Upper lobe of left lung (tissue), 6 donors: ENCODE measurements at regions not wholly inside any gene's neighbourhood (a gene's known extent, or its start where the extent isn't known, plus 50 kb on each side); places are given as distances from the start of the nearest gene placed in this dataset.

ENCODE experiments used
- ATAC-seq, 2 donors: fragments of 200-7000 bp; cut with Tn5 transposase; one replicate each; pipeline ENCODE4 v1.9.1; 2022; ENCODE audit warnings: mild to moderate bottlenecking in 2 of 2, moderate library complexity in 2 of 2; ENCODE audit not compliant: low FRiP score in 2 of 2
- DNase-seq, 2 donors: peaks; one replicate each; pipeline ENCODE4 v3.0.0-alpha.2; 2019 to 2020
- H3K27ac ChIP-seq, 4 donors: fragments of 200-600 bp; sonication (generic); one replicate each; pipeline ENCODE4 v1.5.1; 2016 to 2019
- H3K27me3 ChIP-seq, 4 donors: fragments of 200-600 bp; sonication (generic); one replicate each; pipeline ENCODE4 v1.5.1; 2017 to 2019
- H3K36me3 ChIP-seq, 4 donors: fragments of 200-600 bp; sonication (generic); one replicate each; pipeline ENCODE4 v1.5.1; 2016 to 2019
- H3K4me1 ChIP-seq, 4 donors: fragments of 200-600 bp; sonication (generic); one replicate each; pipeline ENCODE4 v1.5.1; 2018 to 2019
- H3K4me3 ChIP-seq, 4 donors: fragments of 200-600 bp; sonication (generic); one replicate each; pipeline ENCODE4 v1.5.1; 2017 to 2019; ENCODE audit warnings: mild to moderate bottlenecking in 2 of 4, moderate library complexity in 1 of 4
- H3K9me3 ChIP-seq, 4 donors: fragments of 200-600 bp; sonication (generic); one replicate each; pipeline ENCODE4 v1.5.1; 2018 to 2019
- CTCF ChIP-seq, 6 experiments: fragments of 450-650 bp in 4 of 6; fragments of 200-600 bp in 2 of 6; sonication (generic) in 2 of 6; IDR thresholded peaks; one replicate each; pipeline ENCODE4 v1.5.1; 2016 to 2019; ENCODE audit warnings: antibody characterized with exemption in 6 of 6
- EP300 ChIP-seq, 4 donors: sonication (generic); formaldehyde crosslinking; IDR thresholded peaks; one replicate each; pipeline ENCODE4 v1.5.1; 2017; ENCODE audit warnings: antibody characterized with exemption in 4 of 4, control low read depth in 2 of 4
- POLR2A ChIP-seq, 4 donors: fragments of 450-650 bp; IDR thresholded peaks; one replicate each; pipeline ENCODE4 v1.5.1; 2016 to 2017; ENCODE audit warnings: antibody characterized with exemption in 4 of 4, mild to moderate bottlenecking in 2 of 4
- POLR2AphosphoS5 ChIP-seq, 2 donors: sonication (generic); formaldehyde crosslinking; IDR thresholded peaks; one replicate each; pipeline ENCODE4 v1.5.1; 2017; ENCODE audit warnings: antibody characterized with exemption in 2 of 2
- whole genome bisulfite sequencing, 2 donors: methylation state at CpG; one replicate each; pipeline ENCODE4 v1.1.5; 2017 to 2018; 5-methylcytosine and 5-hydroxymethylcytosine counted together
- donor health status: DM: no; HTN: no; CAD: no; lungs with moderate emphysema.
- donor health status: DM: no; HTN: yes; CAD: no; lungs with severe emphysema.

- no peak overlapping the region for H3K27ac ChIP-seq
- WGBS, 2 donors = 91 to 96% methylated on average over 6 of the region's 6 CpGs
- H3K4me3 ChIP-seq = no peak overlapping the region
- no peak for TF ChIP-seq EP300 (IDR thresholded peaks at IDR 0.05)
- no peak for TF ChIP-seq CTCF (IDR thresholded peaks at IDR 0.05)
- TF ChIP-seq POLR2A (IDR thresholded peaks at IDR 0.05) = no peak
- no peak for TF ChIP-seq POLR2AphosphoS5 (IDR thresholded peaks at IDR 0.05)
- no peaks in the 10 kb centered on the region for H3K4me1 ChIP-seq
- DNase-seq = no peak
- ATAC-seq = no peak
- no peaks in the 10 kb centered on the region for H3K27me3 ChIP-seq
- no peaks in the 10 kb centered on the region for H3K9me3 ChIP-seq
- H3K36me3 ChIP-seq = no peaks in the 10 kb centered on the region
Observed at GRCh38 chr2:16044946-16045456, 104.7 kb downstream of the MYCN start.

GRCh38 chr2:16043627-16044026, 103.3 kb downstream of the MYCN start:
- 81 to 94% methylated on average over 2 of the region's 2 CpGs for WGBS, 2 donors
- Histone ChIP-seq H3K4me3 (no peak overlapping the region), H3K27ac (no peak overlapping the region), H3K36me3 (no peaks in the 10 kb centered on the region), H3K9me3 (no peaks in the 10 kb centered on the region), H3K4me1 (no peaks in the 10 kb centered on the region), H3K27me3 (no peaks in the 10 kb centered on the region)
- DNase-seq = no peak
- no peak for ATAC-seq
- TF ChIP-seq POLR2A (IDR thresholded peaks at IDR 0.05) = no peak
- TF ChIP-seq POLR2AphosphoS5 (IDR thresholded peaks at IDR 0.05) = no peak

- Histone ChIP-seq H3K27me3 (no peaks in the 10 kb centered on the region), H3K4me1 (no peaks in the 10 kb centered on the region), H3K9me3 (no peaks in the 10 kb centered on the region), H3K36me3 (no peaks in the 10 kb centered on the region), H3K4me3 (no peak overlapping the region), H3K27ac (no peak overlapping the region)
- no peak for ATAC-seq
- no peak for DNase-seq
- 92 to 95% methylated on average over 2 of the region's 2 CpGs for WGBS, 2 donors
- no peak for TF ChIP-seq CTCF (IDR thresholded peaks at IDR 0.05)
- TF ChIP-seq POLR2AphosphoS5 (IDR thresholded peaks at IDR 0.05) = no peak
- TF ChIP-seq EP300 (IDR thresholded peaks at IDR 0.05) = no peak
- no peak for TF ChIP-seq POLR2A (IDR thresholded peaks at IDR 0.05)
Observed at GRCh38 chr2:16043192-16043591, 102.8 kb downstream of the MYCN start.

- H3K9me3 ChIP-seq = no peaks in the 10 kb centered on the region
- H3K4me3 ChIP-seq = no peak overlapping the region
- TF ChIP-seq CTCF (IDR thresholded peaks at IDR 0.05) (no peak), POLR2AphosphoS5 (IDR thresholded peaks at IDR 0.05) (no peak), EP300 (IDR thresholded peaks at IDR 0.05) (no peak), POLR2A (IDR thresholded peaks at IDR 0.05) (no peak)
- ATAC-seq (no peak), DNase-seq (no peak)
- H3K27ac ChIP-seq = no peak overlapping the region
- no peaks in the 10 kb centered on the region for H3K4me1 ChIP-seq
- no peaks in the 10 kb centered on the region for H3K27me3 ChIP-seq
- H3K36me3 ChIP-seq = no peaks in the 10 kb centered on the region
- 91 to 96% methylated on average over 3 of the region's 3 CpGs for WGBS, 2 donors
Observed at GRCh38 chr2:16042201-16042700, 101.9 kb downstream of the MYCN start.

GRCh38 chr2:16040271-16041010, 100.1 kb downstream of the MYCN start:
- Histone ChIP-seq H3K27ac (no peak overlapping the region), H3K4me3 (no peak overlapping the region), H3K9me3 (no peaks in the 10 kb centered on the region), H3K36me3 (no peaks in the 10 kb centered on the region), H3K27me3 (no peaks in the 10 kb centered on the region), H3K4me1 (no peaks in the 10 kb centered on the region)
- DNase-seq (no peak), ATAC-seq (no peak)
- TF ChIP-seq CTCF (IDR thresholded peaks at IDR 0.05) = no peak
- TF ChIP-seq EP300 (IDR thresholded peaks at IDR 0.05) = no peak
- WGBS, 2 donors = 80 to 83% methylated on average over 7 of the region's 7 CpGs
